C1 segment of cervical spinal cord (tissue), 14 donors: ENCODE measurements at regions not wholly inside any gene's neighbourhood (a gene's known extent, or its start where the extent isn't known, plus 50 kb on each side); places are given as distances from the start of the nearest gene placed in this dataset.
"Not testable (repeated sequence)": the region's sequence is repeated elsewhere in the genome, so short reads cannot be mapped to it uniquely, and the experiment has no call there.

ENCODE experiments used
- DNase-seq, 14 donors: peaks; one replicate each; lab custom pipeline; 2025; lab: John Stamatoyannopoulos, UW

DNA sequence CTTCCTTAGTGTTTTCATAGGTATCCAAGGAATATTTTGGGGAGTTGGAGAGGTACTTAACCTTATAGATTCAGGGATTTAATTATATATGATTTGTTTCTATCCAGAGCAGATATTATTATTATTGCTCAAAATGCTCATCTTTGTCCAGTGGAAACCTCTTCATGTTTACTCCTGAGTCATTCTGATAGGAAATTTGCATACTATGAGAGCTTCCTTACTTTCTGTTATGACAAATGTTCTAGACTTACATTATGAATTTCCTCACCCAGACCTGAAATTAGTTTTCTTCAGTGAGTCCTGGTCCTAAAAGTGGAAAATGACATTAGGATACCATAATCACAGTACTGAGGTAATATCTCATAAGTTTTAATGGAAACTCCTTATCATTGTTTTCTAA is 57.5 kb upstream of the PLPPR5 start:
- no peak for DNase-seq

DNA sequence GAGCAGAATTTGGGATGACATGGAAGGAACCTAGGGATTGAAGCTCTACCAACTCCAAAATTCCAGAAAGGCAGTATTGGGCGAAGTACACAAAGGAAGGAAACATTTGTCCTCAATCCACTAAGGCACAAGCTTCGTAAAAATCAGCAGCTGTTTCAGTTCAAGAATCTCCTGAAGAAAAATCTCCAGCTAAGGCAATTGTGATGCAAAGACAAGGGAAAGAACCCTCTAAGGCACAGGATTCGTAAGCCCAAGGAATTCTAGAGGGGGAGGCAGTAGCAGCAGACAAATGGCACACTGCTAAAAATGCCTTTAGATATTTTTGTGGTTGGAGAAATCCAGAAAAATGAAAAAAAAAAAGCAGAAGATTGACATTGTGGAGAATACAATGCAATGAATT is 64.5 kb upstream of the PLPPR5 start:
- no peak for DNase-seq

DNA sequence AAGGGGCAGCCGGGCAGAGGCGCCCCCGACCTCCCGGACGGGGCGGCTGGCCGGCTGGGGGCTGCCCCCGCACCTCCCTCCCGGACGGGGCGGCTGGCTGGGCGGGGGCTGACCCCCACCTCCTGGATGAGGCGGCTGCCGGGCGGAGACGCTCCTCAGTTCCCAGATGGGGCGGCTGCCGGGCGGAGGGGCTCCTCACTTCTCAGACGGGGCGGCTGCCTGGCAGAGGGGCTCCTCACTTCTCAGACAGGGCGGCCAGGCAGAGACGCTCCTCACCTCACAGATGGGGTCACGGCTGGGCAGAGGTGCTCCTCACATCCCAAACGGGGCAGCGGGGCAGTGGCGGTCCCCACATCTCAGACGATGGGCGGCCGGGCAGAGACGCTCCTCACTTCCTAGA is 73.9 kb upstream of the PLPPR5 start:
- not testable (repeated sequence) for DNase-seq

DNA sequence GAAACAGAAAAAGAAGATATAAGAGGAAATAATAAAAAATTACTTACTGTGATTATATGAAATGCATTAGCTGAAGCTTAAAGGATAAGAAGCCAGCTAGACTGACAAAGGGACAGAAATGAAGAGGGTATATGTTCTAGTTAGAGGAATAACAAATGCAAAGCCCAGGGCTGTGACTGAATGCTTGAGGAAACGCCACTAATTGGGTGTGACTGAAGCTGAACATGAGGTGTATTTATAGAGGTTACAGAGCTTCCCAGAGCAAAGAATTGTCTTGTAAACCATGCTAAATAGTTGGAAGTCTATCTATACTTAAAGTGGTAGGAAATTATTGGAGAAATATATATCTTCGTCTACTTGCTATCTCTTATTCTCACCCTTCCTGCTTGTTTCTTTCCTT is 77.7 kb upstream of the PLPPR5 start:
- no peak for DNase-seq

DNA sequence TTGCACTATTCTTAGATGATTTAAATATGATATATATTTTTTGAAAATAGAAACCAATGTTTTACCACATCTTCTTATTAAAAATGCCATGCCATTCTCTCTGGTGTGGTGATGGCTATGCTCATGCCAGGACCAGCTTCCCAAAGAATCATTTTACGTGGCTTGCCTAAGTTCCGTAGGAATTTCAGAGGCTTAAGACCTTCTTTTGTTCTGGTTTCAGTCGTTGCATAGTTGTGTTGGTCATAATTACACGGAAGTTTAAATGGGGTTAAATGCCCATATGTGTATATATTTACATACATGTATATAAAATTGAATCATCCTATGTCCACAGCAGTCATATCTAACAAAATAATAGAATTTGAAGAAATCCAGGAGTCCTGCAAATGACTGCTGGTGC is 78.7 kb upstream of the PLPPR5 start:
- no peak for DNase-seq

DNA sequence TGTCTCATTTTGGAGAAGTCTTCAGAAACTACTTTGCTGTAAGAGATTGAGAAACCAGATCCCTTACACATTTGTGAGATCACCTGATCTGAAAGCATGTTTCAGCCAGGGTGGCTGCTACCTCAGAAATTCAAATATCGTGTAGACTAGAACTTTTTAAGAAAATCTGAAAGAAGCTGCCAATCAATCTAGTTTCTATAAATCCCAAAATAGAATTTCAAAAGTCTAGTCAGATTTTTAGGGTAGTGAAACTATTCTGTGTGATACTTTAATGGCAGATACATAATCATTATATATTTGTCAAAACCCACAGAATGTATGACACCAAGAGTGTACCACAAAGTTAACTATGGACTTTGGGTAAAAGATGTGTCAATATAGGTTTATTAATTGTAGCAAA is 79.9 kb upstream of the PLPPR5 start:
- no peak for DNase-seq

DNA sequence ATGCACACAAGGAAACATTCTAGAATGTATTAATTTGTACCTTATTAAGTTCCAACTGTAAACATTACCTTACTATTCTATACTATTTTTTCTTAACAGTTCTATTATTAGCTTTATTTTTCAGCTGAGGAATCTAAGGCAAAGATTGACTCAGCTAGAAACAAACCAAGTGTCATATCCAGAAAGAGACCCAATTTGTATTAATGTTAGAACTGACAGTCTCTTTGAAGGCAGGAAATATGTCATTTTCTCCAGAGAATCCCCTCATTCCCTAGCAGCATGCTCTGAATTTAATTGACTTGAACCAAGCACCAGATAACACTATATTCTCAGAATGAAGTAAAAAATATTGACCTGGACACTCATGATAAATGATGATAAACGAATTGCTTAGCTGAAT is 81.4 kb upstream of the PLPPR5 start:
- no peak for DNase-seq

DNA sequence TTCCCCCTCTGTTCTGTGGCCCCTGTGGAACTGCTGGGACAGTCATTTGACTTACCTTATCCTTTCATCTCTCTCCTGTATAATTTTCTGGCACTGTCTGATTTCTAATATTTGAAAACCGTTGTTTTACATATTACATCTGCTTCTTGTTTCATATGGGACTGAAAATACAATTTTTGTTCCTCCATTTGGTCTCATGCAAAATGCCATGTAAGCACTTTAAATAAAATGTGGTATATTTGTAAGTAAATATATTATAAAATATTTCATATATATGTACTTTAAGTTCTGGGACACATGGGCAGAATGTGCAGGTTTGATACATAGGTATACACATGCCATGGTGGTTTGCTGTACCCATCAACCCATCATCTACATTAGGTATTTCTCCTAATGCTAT is 93.9 kb upstream of the PLPPR5 start:
- DNase-seq = no peak

DNA sequence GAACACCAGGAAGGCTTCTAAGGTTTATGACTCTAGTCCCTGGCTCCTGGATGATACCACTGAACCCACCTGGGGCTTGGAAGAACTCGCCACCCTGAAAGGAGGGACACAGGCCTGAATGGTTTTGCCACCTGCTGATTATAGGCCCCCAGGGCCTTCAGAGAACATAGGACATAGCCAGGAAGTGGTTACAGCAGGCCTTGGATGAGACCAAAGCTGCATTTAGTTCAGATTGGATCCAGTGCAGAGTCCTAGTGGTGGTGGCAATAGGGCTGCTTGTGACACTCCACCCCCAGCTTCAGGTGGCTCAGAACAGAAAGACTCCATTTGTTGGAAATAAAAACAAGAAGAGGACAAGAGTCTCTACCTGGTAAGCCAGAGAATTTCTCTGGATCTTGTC is 101.6 kb upstream of the PLPPR5 start:
- DNase-seq = no peak

DNA sequence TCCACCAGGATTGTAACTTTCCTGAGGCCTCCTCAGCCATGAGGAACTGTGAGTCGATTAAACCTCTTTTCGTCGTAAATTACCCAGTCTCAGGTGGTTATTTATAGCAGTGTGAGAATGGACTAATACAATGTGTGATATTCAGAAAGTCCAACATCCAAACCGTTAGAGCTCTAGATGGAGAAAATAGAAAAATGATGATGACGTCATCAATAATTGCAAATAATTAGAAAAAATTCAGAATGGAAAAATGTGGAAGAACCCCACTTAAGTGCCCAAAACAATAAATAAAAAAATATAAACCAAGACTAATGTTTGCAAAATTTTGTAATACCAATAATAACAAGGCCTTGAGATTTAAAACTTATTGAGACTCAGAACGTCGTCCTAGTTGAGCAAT is 103.0 kb upstream of the PLPPR5 start:
- DNase-seq = no peak

DNA sequence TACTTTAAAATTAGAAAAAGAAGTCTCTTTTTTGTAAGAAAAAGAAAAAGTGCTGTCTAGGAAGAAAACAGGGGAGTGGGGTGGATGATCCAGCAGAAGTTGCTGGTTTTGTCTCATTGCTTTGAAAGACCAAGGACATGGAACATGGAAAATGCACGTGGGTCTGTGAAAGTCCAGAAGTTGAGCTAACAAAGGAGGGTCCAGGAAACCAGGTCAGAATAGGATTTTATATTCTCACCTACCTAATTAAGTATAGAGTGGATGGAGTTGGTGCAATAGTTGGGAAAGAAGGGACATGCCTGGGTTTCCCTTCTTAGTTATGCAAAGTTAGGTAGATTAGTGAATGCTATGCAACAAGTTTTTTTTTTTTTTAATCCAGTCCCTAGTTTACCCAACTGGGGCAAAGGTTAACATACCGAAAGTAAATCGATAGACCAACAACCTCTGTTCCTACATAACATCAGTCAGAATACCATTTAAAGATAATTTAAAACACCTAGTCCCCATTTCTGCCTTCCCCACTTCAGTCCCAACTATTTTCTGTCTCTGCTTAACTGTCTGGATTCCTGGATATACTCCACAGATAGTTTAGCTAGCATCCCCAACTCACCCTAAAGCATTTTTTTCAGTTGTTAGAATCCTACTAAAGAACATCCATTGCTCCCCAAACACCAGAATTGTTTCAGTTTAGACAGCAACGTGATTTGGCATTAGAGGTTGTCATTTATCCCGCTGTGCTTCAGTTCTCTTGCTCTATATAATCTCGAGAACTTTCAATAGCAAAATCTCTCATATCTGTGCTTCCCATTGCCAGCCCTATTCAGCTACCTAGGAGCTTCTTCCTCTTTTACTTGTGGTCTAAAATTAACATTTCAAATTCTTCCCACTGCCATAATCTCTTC is 105.7 kb upstream of the PLPPR5 start:
- no peak for DNase-seq

DNA sequence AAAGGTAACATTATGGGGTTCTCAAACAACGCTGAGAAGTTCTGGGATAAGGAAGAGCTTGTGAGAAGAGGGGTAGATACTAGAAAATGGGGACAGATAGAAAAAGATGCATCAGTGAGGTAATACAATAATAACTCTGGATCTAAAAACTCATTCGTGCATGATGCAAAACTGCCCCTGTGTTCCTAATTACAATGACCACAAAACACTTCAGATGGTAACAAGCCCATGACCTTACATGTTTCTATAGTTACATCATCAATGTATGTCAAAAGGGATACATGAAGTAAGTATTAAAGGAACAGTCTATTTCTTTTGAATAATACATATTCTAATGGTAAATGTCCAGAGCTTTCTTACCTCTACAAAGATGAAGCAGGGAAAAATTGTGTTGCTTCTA is 110.6 kb upstream of the PLPPR5 start:
- no peak for DNase-seq

DNA sequence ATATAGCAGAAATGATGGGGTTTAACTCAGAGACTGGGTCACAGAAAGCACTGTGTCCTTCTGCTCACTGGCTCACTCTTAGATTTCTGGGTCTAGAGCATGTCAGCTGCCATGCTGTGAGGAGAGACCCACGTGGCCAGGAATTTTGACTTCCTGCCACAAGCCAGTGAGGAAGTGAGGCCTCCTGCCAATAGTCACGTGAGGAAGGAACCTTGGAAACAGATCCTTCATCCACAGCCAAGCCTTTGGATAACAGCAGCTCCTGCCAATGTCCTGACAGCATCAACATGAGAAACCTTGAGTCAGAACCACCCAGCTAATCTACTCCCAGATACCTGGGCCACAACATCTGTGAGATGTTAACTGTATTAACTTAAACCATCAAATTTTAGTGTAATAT is 114.5 kb upstream of the PLPPR5 start:
- DNase-seq = peak in 2 of 14 donors; percentile 1 to 9

DNA sequence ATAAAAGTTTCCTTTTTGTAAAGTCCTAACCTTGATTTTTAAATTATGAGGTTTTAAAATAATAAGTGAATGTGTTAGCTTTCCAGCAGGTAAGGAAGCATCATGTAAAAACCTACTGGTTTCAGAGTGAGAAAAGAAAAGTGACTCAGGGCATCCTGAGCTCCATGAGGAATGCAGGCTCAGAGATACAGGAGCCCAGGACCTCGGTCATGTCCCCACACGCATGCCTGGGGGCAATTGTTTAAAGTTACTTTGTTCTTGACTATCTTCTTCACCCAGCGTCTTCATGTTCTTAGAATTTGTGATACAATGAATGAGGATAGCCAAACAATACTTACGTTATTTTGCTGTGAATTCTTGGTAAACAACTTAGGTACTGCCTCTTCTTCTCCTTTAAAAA is 117.4 kb upstream of the PLPPR5 start:
- no peak for DNase-seq

DNA sequence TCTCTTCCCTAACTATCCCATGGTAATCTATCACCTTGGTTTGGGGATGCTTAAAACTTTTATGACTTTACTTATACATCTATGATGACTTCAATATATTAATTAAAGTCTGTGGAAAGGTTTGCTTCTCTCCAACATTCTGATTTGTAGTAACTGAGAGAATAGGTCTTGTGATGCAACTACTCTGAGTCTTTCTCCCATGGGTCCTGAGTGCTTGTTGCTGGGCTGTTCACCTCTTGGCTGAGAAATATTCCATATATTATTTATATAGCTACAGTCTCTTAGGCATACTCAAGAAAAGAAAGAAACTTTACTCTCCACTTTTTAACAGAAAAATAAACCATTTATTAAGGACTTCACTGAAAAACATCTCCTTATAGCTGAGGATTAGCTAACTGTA is 119.3 kb upstream of the PLPPR5 start:
- DNase-seq = no peak

DNA sequence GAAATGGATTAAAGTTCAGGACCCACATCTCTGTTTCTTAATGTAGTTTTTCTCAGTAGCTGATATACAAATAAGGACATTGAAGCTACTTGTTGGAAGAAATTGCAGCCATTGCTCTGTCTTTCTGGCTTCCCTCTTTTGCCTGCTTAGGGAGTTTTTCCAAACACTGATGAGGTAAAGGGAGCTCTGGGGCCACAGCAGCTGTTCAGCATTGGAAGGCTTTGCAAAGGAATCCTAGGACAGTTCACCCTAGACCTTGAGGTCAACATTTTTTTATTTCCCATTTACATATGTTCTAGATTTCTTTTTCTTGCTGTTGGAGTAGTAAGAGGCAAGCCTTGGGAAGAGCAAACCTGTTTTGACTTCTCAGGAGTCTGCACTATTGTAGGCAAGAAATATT is 126.9 kb upstream of the PLPPR5 start:
- no peak for DNase-seq

DNA sequence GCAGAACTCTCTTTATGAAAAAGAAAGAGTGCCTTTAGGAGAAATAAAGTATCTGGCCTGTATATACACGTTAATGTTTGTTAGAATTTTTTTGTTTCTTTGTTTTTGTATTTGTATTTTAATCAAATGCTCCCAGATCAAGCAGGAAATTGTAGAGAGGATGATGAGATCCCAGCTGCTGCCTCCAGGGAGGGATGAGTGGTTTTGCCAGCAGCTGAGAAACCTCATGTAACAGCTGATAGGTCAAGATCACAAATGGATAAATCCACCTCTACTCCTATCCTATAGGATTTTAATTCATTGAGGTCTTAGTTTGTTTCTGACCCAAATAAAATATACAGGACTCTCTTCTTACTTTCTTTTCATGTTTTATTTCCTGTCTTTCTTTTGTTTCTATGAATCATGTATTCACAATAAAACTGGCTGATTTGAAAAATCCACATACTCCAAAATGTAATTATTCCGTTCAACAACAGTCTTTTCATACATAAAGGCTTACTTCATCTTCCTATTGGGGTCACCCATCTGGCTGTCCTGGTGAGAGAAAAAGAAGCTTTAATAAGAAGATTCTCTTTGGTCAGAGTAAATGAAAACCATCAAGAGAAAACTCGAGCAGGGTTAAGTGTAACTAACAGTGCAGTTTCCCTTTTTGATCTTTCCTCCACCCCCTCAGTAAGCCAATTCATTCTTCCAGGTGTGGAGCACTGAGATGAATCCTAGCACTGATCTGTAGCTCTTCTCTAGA is 129.3 kb upstream of the PLPPR5 start:
- no peak for DNase-seq

DNA sequence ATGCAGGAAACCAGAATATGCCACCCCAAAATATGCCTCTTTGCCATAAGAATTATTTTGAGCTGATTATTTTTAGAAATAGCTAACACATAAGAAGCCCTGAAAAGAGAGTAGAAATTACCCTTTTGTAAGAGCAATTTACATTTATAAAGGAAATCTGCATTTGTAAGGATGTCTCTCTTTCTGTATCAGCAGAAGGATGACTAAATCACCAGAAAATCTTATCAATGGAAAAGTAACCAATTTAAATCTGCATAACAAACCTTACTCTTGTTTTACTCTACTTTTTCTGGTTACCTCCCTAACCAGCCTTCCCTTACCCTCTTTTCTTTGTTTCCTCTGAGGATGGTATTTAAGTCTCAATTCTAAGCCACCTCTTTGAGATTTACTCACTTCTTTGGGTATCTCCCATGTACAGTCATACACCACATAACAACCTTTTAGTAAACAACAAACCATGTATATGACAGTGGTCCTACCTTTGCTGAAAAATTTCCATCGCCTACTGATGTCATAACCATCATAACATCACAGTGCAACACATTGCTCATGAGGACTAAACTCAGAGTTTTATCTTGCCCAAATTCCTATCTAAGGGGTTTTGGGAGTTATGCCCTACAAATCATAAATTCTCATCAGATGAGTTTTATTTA is 126.6 kb upstream of the PLPPR4 start:
- DNase-seq = no peak

DNA sequence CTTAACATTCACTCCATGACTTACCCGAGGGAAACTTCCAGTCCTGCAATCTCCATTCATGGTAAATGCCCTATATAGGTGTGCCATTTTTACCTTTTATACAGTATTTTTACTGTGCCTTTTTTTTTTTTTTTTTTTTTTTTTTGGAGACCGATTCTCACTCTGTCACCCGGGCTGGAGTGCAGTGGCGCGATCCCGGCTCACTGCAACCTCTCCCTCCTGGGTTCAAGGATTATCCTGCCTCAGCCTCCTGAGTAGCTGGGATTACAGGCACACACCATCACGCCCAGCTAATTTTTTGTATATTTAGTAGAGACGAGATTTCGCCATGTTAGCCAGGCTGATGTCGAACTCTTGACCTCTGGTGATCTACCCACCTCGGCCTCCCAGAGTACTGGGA is 124.4 kb upstream of the PLPPR4 start:
- no peak for DNase-seq

DNA sequence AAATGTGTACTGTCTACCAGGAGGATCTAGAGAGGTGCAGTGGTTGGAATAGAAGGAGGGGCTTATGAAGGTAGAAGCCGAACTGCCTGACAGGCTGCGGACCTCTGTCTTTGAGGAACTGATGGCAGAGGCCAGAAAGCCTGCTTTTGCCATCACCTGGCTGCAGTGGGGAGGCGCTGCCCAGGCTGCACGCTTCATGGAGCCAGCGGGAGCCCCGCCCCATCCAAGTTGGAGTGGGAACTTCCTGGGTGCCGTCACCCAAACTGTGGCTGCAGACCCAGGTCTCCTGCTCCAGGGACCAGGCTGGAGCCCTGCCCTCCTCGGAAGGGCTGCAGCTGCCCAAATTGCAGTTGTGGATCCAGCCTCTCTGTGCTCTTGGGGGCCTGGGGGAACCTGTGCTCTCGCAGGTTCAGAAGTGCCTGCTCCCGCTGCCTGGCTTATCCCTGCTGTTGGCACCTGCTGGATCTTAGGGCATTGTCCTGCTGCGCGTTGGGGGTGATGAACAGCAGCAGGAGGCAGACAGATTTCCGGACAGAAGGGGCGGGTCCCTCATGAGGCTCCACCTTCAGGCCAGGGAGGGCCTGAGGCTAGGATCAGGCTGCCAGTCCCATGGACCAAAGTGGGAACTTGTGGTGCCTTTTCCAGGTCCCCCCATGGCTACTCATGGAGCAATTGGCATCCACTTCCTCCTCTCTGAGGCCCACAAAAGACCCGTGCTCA is 118.0 kb upstream of the PLPPR4 start:
- DNase-seq = no peak

DNA sequence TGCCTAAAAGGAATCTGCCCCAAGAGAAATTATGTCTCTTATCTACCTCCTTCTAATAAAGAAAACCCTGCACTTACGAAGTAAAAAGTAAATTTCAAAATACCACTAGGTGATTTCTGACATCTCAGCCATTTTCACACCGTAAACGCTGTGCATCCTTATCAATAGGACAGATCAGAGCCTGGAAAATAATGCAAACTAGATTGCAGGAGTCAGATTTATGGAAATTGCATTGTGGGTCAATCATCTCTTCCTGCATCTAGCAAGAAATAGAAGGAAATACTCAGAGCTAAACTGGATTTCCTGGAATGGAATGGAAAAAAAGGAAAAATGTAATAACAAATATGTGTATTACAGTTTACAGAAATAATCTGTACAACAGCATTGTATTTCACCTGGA is 114.3 kb upstream of the PLPPR4 start:
- DNase-seq = no peak

DNA sequence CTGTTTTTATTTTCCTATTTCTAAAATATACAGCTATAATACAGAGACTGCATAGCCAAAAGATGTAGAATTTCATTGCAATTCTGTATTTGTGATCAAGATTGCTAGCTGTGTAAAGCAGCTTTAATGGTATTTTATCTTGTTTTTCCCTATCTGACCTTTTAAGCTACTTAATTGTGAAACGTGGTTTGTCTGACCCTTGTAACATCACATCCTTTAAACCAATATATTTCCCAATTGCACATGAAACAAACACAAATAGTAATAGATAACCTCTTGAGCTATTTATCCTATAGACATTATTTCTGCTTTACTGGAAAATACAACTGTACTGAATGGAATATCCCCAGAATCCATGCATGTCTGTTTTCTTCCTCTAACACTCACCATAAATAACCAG is 112.2 kb upstream of the PLPPR4 start:
- no peak for DNase-seq
